ENCODE measurements at regions not wholly inside any gene's neighbourhood (a gene's known extent, or its start where the extent isn't known, plus 50 kb on each side); places are given as distances from the start of the nearest gene placed in this dataset.

GRCh38 chr4:130698251-130698650 lies 1602.3 kb downstream of the C4orf33 start:
- no peak for ATAC-seq
- TF ChIP-seq ESRRG (CRISPR knock-in tag; IDR thresholded peaks at IDR 0.05): no peak
- no peak for TF ChIP-seq POU6F1 (CRISPR knock-in tag; IDR thresholded peaks at IDR 0.05; ENCODE audit: borderline replicate concordance, low read depth)
- no peak for TF ChIP-seq ZNF565 (CRISPR knock-in tag; conservative IDR thresholded peaks at IDR 0.05; ENCODE audit: low read depth)
- TF ChIP-seq PPARA (CRISPR knock-in tag; IDR thresholded peaks at IDR 0.05; ENCODE audit: borderline replicate concordance): no peak
- TF ChIP-seq RARB (CRISPR knock-in tag; IDR thresholded peaks at IDR 0.05): no peak
- no peak for TF ChIP-seq CSRNP3 (CRISPR knock-in tag; IDR thresholded peaks at IDR 0.05)
- no peak for TF ChIP-seq GLIS3 (CRISPR knock-in tag; IDR thresholded peaks at IDR 0.05)
- no peak for TF ChIP-seq ZC3H10 (CRISPR knock-in tag; IDR thresholded peaks at IDR 0.05)
- TF ChIP-seq, protein P1, sequence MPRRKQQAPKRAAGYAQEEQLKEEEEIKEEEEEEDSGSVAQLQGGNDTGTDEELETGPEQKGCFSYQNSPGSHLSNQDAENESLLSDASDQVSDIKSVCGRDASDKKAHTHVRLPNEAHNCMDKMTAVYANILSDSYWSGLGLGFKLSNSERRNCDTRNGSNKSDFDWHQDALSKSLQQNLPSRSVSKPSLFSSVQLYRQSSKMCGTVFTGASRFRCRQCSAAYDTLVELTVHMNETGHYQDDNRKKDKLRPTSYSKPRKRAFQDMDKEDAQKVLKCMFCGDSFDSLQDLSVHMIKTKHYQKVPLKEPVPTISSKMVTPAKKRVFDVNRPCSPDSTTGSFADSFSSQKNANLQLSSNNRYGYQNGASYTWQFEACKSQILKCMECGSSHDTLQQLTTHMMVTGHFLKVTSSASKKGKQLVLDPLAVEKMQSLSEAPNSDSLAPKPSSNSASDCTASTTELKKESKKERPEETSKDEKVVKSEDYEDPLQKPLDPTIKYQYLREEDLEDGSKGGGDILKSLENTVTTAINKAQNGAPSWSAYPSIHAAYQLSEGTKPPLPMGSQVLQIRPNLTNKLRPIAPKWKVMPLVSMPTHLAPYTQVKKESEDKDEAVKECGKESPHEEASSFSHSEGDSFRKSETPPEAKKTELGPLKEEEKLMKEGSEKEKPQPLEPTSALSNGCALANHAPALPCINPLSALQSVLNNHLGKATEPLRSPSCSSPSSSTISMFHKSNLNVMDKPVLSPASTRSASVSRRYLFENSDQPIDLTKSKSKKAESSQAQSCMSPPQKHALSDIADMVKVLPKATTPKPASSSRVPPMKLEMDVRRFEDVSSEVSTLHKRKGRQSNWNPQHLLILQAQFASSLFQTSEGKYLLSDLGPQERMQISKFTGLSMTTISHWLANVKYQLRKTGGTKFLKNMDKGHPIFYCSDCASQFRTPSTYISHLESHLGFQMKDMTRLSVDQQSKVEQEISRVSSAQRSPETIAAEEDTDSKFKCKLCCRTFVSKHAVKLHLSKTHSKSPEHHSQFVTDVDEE (CRISPR knock-in tag; IDR thresholded peaks at IDR 0.05): no peak
- TF ChIP-seq ZFP30 (CRISPR knock-in tag; IDR thresholded peaks at IDR 0.05): no peak

- TF ChIP-seq CREB5 (CRISPR knock-in tag; IDR thresholded peaks at IDR 0.05; ENCODE audit: low read depth) (no peak), OSR1 (CRISPR knock-in tag; IDR thresholded peaks at IDR 0.05) (no peak), ZFP30 (CRISPR knock-in tag; IDR thresholded peaks at IDR 0.05) (no peak), RARB (CRISPR knock-in tag; IDR thresholded peaks at IDR 0.05) (no peak), ISL1 (CRISPR knock-in tag; IDR thresholded peaks at IDR 0.05) (no peak), SNAI2 (CRISPR knock-in tag; IDR thresholded peaks at IDR 0.05) (no peak), ZNF70 (CRISPR knock-in tag; IDR thresholded peaks at IDR 0.05) (no peak), ZFP3 (CRISPR knock-in tag; IDR thresholded peaks at IDR 0.05) (no peak)
- ATAC-seq: no peak
Observed at GRCh38 chr4:130699004-130699403, 1603.1 kb downstream of the C4orf33 start.

- ATAC-seq: no peak
- no peak for TF ChIP-seq OSR1 (CRISPR knock-in tag; IDR thresholded peaks at IDR 0.05)
- TF ChIP-seq, protein P1 (CRISPR knock-in tag; IDR thresholded peaks at IDR 0.05): no peak
- no peak for TF ChIP-seq ARNTL (CRISPR knock-in tag; IDR thresholded peaks at IDR 0.05; ENCODE audit: borderline replicate concordance, low read depth)
- TF ChIP-seq ZC3H10 (CRISPR knock-in tag; IDR thresholded peaks at IDR 0.05): no peak
- TF ChIP-seq ZNF8 (CRISPR knock-in tag; IDR thresholded peaks at IDR 0.05): no peak
- no peak for TF ChIP-seq BACH2 (CRISPR knock-in tag; IDR thresholded peaks at IDR 0.05; ENCODE audit: borderline replicate concordance)
- TF ChIP-seq ISL1 (CRISPR knock-in tag; IDR thresholded peaks at IDR 0.05): no peak
- TF ChIP-seq TCF4 (CRISPR knock-in tag; IDR thresholded peaks at IDR 0.05; ENCODE audit: borderline replicate concordance): no peak
- no peak for TF ChIP-seq CSRNP3 (CRISPR knock-in tag; IDR thresholded peaks at IDR 0.05)
- TF ChIP-seq ZFP30 (CRISPR knock-in tag; IDR thresholded peaks at IDR 0.05): no peak
- TF ChIP-seq SNAI2 (CRISPR knock-in tag; IDR thresholded peaks at IDR 0.05): no peak
- no peak for TF ChIP-seq POU6F1 (CRISPR knock-in tag; IDR thresholded peaks at IDR 0.05; ENCODE audit: borderline replicate concordance, low read depth)
- no peak for TF ChIP-seq PPARA (CRISPR knock-in tag; IDR thresholded peaks at IDR 0.05; ENCODE audit: borderline replicate concordance)
Observed at GRCh38 chr4:130703211-130703935, 1607.4 kb downstream of the C4orf33 start.
